CD4-positive, alpha-beta T cell treated with Interleukin-2 at 100 ng/mL for 4 hours (primary cell): ENCODE measurements at regions not wholly inside any gene's neighbourhood (a gene's known extent, or its start where the extent isn't known, plus 50 kb on each side); places are given as distances from the start of the nearest gene placed in this dataset.

ENCODE experiments used
- DNase-seq: peaks from one replicate; pipeline ENCODE4 v3.0.0-alpha.2; 2020; ENCODE audit warnings: low spot score

GRCh38 chr14:81669308-81669707 is 135.7 kb upstream of the SEL1L start:
- no peak for DNase-seq

- DNase-seq: no peak
These were observed 140.3 kb upstream of the SEL1L start for GRCh38 chr14:81673930-81674329.

GRCh38 chr14:81676395-81676794 is 142.7 kb upstream of the SEL1L start:
- DNase-seq: no peak

- no peak for DNase-seq
These were observed 143.2 kb upstream of the SEL1L start for GRCh38 chr14:81676879-81677278.

GRCh38 chr14:81677736-81678135 is 144.1 kb upstream of the SEL1L start:
- no peak for DNase-seq

GRCh38 chr14:81679226-81679625 is 145.6 kb upstream of the SEL1L start:
- DNase-seq: no peak

- no peak for DNase-seq
These were observed 147.9 kb upstream of the SEL1L start for GRCh38 chr14:81681541-81681940.

- no peak for DNase-seq
These were observed 148.5 kb upstream of the SEL1L start for GRCh38 chr14:81682134-81682533.

- DNase-seq: no peak
These were observed 149.0 kb upstream of the SEL1L start for GRCh38 chr14:81682701-81683100.

- DNase-seq: no peak
These were observed 151.0 kb upstream of the SEL1L start for GRCh38 chr14:81684696-81685095.

- DNase-seq: no peak
These were observed 152.9 kb upstream of the SEL1L start for GRCh38 chr14:81686512-81686911.

GRCh38 chr14:81691931-81692330 is 158.3 kb upstream of the SEL1L start:
- no peak for DNase-seq

GRCh38 chr14:81694419-81694818 is 160.8 kb upstream of the SEL1L start:
- DNase-seq: no peak

GRCh38 chr14:81709681-81710080 is 176.0 kb upstream of the SEL1L start:
- no peak for DNase-seq

- no peak for DNase-seq
These were observed 176.7 kb upstream of the SEL1L start for GRCh38 chr14:81710232-81710845.

GRCh38 chr14:81715731-81716130 is 182.1 kb upstream of the SEL1L start:
- DNase-seq: no peak

- DNase-seq: no peak
These were observed 183.3 kb upstream of the SEL1L start for GRCh38 chr14:81716953-81717352.

GRCh38 chr14:81723956-81724355 is 190.3 kb upstream of the SEL1L start:
- DNase-seq: no peak

GRCh38 chr14:81727218-81727617 is 193.6 kb upstream of the SEL1L start:
- no peak for DNase-seq

- DNase-seq: no peak
These were observed 194.8 kb upstream of the SEL1L start for GRCh38 chr14:81728447-81728846.

GRCh38 chr14:81729622-81730021 is 196.0 kb upstream of the SEL1L start:
- DNase-seq: no peak

- no peak for DNase-seq
These were observed 204.3 kb upstream of the SEL1L start for GRCh38 chr14:81737938-81738337.

- no peak for DNase-seq
These were observed 205.4 kb upstream of the SEL1L start for GRCh38 chr14:81738946-81739659.

GRCh38 chr14:81743605-81744004 is 210.0 kb upstream of the SEL1L start:
- DNase-seq: no peak
